Caco-2 (cell line): ENCODE measurements at regions not wholly inside any gene's neighbourhood (a gene's known extent, or its start where the extent isn't known, plus 50 kb on each side); places are given as distances from the start of the nearest gene placed in this dataset.

Experiments used
- BruUV-seq: library from RNA; stranded (reverse); fragments of 400-500 nt; replicated peaks from 2 replicates; lab custom pipeline; 2021; lab: Mats Ljungman, UMichigan
- CTCF ChIA-PET: fragments of 300-600 bp; sonication (Branson Sonifier 250); formaldehyde crosslinking; loops from one replicate; lab custom pipeline; 2022; ENCODE audit warnings: antibody characterized with exemption; lab: Charles Lee
- POLR2A ChIA-PET: fragments of 300-600 bp; sonication (Branson Sonifier 250); formaldehyde crosslinking; loops from one replicate; lab custom pipeline; 2022; ENCODE audit warnings: antibody characterized with exemption; lab: Charles Lee
- DNase-seq, 2 experiments: peaks; one replicate each; pipeline versions ENCODE4 v3.0.0 to v3.0.0-alpha.2; 2020 to 2022
- H3K27me3 ChIP-seq: replicated peaks from 2 replicates; pipeline ENCODE4 v1.6.0; 2011; ENCODE audit warnings: low read length; ENCODE audit not compliant: control insufficient read depth, insufficient read depth
- H3K36me3 ChIP-seq: 2 replicates; pipeline ENCODE4 v1.5.1; 2011; ENCODE audit warnings: low read length; ENCODE audit not compliant: control insufficient read depth, insufficient read depth
- H3K4me1 ChIP-seq: fragments of 250-450 bp; sonication (Bioruptor Pico); 2 replicates; pipeline ENCODE4 v1.5.1; 2020; ENCODE audit warnings: mild to moderate bottlenecking
- H3K4me3 ChIP-seq: 2 replicates; pipeline ENCODE4 v1.5.1; 2011; ENCODE audit warnings: low read depth, mild to moderate bottlenecking, control low read depth, low read length
- H3K9me3 ChIP-seq: fragments of 250-450 bp; sonication (Bioruptor Pico); 2 replicates; pipeline ENCODE4 v1.5.1; 2020; ENCODE audit warnings: mild to moderate bottlenecking, moderate library complexity
- H3K27ac Mint-ChIP-seq: one replicate; pipeline ENCODE4 v1.8.0; 2022; ENCODE audit warnings: mixed read lengths; ENCODE audit not compliant: unreplicated experiment
- H3K27me3 Mint-ChIP-seq: one replicate; pipeline ENCODE4 v1.8.0; 2022; ENCODE audit warnings: mixed read lengths; ENCODE audit not compliant: insufficient read depth, unreplicated experiment
- H3K36me3 Mint-ChIP-seq: one replicate; pipeline ENCODE4 v1.8.0; 2022; ENCODE audit warnings: mild to moderate bottlenecking, mixed read lengths; ENCODE audit not compliant: insufficient read depth, unreplicated experiment
- H3K4me1 Mint-ChIP-seq: one replicate; pipeline ENCODE4 v1.8.0; 2022; ENCODE audit warnings: low read depth, mixed read lengths; ENCODE audit not compliant: unreplicated experiment
- H3K4me3 Mint-ChIP-seq: one replicate; pipeline ENCODE4 v1.8.0; 2022; ENCODE audit warnings: mild to moderate bottlenecking, moderate library complexity, mixed read lengths; ENCODE audit not compliant: unreplicated experiment
- H3K9me3 Mint-ChIP-seq: one replicate; pipeline ENCODE4 v1.8.0; 2022; ENCODE audit warnings: mixed read lengths; ENCODE audit not compliant: unreplicated experiment
- intact Hi-C: fragments of 100-400 bp; cut with micrococcal nuclease; formaldehyde crosslinking; loops from one replicate; pipeline ENCODE4 v1.10.0; 2022; ENCODE audit not compliant: unreplicated experiment
- TF ChIP-seq, protein P1 (sequence below), 2 experiments: fragments of 200-600 bp in 1 of 2; IDR thresholded peaks; 1 replicate in 1 of 2; 2 replicates in 1 of 2; pipeline versions ENCODE4 v1.5.1 to v1.8.0; 2011 to 2022; ENCODE audit warnings: antibody characterized with exemption in 1 of 2, control low read depth in 1 of 2, inconsistent platforms in 1 of 2, low read depth in 1 of 2, low read length in 1 of 2, mild to moderate bottlenecking in 1 of 2, moderate library complexity in 1 of 2; ENCODE audit not compliant: insufficient read depth in 1 of 2, severe bottlenecking in 1 of 2, unreplicated experiment in 1 of 2

DNA sequence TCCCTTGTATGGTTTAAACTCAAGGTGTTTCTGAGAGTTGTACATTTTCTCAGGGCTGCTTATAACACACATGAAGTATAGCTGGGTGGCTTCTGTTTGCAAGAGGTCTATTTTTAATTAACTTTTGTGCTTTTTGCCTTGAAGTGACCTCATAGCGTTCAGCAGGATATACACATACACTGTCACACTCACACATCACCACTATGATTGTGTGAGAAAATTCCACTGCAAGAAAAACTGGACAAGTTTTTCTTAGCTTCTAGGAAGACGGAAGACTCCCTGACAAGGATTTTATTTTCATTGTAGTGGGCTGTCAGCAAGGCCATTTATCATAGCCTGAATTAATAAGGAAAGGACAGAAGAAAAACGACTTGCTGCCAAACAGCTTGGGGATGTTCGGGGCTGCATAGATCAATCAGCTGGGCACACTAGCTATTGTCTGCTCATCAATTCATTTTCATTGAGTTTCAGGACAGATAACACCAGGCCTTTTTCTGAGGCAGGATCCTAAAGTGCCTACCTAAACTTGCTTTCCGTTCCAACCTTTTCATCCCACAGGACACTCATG lies 192.8 kb upstream of the CRBN start:
- no peaks in the 10 kb centered on the region for H3K4me1 Mint-ChIP-seq
- no peaks in the 10 kb centered on the region for H3K36me3 ChIP-seq
- H3K36me3 Mint-ChIP-seq = no peaks in the 10 kb centered on the region
- no peak for DNase-seq
- TF ChIP-seq, protein P1, sequence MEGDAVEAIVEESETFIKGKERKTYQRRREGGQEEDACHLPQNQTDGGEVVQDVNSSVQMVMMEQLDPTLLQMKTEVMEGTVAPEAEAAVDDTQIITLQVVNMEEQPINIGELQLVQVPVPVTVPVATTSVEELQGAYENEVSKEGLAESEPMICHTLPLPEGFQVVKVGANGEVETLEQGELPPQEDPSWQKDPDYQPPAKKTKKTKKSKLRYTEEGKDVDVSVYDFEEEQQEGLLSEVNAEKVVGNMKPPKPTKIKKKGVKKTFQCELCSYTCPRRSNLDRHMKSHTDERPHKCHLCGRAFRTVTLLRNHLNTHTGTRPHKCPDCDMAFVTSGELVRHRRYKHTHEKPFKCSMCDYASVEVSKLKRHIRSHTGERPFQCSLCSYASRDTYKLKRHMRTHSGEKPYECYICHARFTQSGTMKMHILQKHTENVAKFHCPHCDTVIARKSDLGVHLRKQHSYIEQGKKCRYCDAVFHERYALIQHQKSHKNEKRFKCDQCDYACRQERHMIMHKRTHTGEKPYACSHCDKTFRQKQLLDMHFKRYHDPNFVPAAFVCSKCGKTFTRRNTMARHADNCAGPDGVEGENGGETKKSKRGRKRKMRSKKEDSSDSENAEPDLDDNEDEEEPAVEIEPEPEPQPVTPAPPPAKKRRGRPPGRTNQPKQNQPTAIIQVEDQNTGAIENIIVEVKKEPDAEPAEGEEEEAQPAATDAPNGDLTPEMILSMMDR (IDR thresholded peaks at IDR 0.05; ENCODE audit: insufficient read depth in 1 of 2, low read depth in 1 of 2, low read length in 1 of 2, severe bottlenecking in 1 of 2, unreplicated experiment in 1 of 2) = no peak
- peaks cover 23% of the 10 kb centered on the region for H3K9me3 Mint-ChIP-seq
- POLR2A ChIA-PET = no interaction called here
- H3K27me3 Mint-ChIP-seq = peaks cover 10% of the 10 kb centered on the region
- H3K4me3 ChIP-seq = no peak overlapping the region
- BruUV-seq = no TSS peak
- no peaks in the 10 kb centered on the region for H3K27me3 ChIP-seq
- H3K4me3 Mint-ChIP-seq = no peak overlapping the region
- CTCF ChIA-PET = no interaction called here
- no peak overlapping the region for H3K27ac Mint-ChIP-seq
- intact Hi-C loops = no loop called here
- peaks cover 9% of the 10 kb centered on the region for H3K9me3 ChIP-seq
- no peaks in the 10 kb centered on the region for H3K4me1 ChIP-seq

- TF ChIP-seq, protein P1 (IDR thresholded peaks at IDR 0.05; ENCODE audit: insufficient read depth in 1 of 2, low read depth in 1 of 2, low read length in 1 of 2, severe bottlenecking in 1 of 2, unreplicated experiment in 1 of 2) = no peak
- H3K36me3 ChIP-seq = no peaks in the 10 kb centered on the region
- no peaks in the 10 kb centered on the region for H3K9me3 ChIP-seq
- H3K27me3 Mint-ChIP-seq = peaks cover 2% of the 10 kb centered on the region
- no peaks in the 10 kb centered on the region for H3K36me3 Mint-ChIP-seq
- H3K4me1 Mint-ChIP-seq = no peaks in the 10 kb centered on the region
- no peak overlapping the region for H3K27ac Mint-ChIP-seq
- no peak overlapping the region for H3K4me3 ChIP-seq
- no peak overlapping the region for H3K4me3 Mint-ChIP-seq
- DNase-seq = no peak
- ChIA-PET CTCF (no interaction called here), POLR2A (no interaction called here)
- H3K4me1 ChIP-seq = no peaks in the 10 kb centered on the region
- BruUV-seq = no TSS peak
- intact Hi-C loops = no loop called here
- H3K27me3 ChIP-seq = no peaks in the 10 kb centered on the region
- H3K9me3 Mint-ChIP-seq = no peaks in the 10 kb centered on the region
Observed at GRCh38 chr3:3368306-3368705, 188.8 kb upstream of the CRBN start.

GRCh38 chr3:3366386-3366785 lies 186.9 kb upstream of the CRBN start:
- Histone ChIP-seq H3K36me3 (no peaks in the 10 kb centered on the region), H3K27me3 (no peaks in the 10 kb centered on the region), H3K9me3 (no peaks in the 10 kb centered on the region), H3K4me1 (no peaks in the 10 kb centered on the region), H3K4me3 (no peak overlapping the region)
- Mint-ChIP-seq H3K4me1 (no peaks in the 10 kb centered on the region), H3K27me3 (peaks cover 2% of the 10 kb centered on the region), H3K36me3 (no peaks in the 10 kb centered on the region), H3K27ac (no peak overlapping the region), H3K4me3 (no peak overlapping the region), H3K9me3 (no peaks in the 10 kb centered on the region)
- no TSS peak for BruUV-seq
- POLR2A ChIA-PET = no interaction called here
- DNase-seq = no peak
- TF ChIP-seq, protein P1 (IDR thresholded peaks at IDR 0.05; ENCODE audit: insufficient read depth in 1 of 2, low read depth in 1 of 2, low read length in 1 of 2, severe bottlenecking in 1 of 2, unreplicated experiment in 1 of 2) = no peak
- intact Hi-C loops = no loop called here
- CTCF ChIA-PET = no interaction called here
